Endothelial cell of umbilical vein (primary cell): ENCODE measurements at regions not wholly inside any gene's neighbourhood (a gene's known extent, or its start where the extent isn't known, plus 50 kb on each side); places are given as distances from the start of the nearest gene placed in this dataset.

Source experiments
- CTCF ChIP-seq, 2 donors: IDR thresholded peaks; 1 replicate in 1 of 2; 2 replicates in 1 of 2; pipeline ENCODE4 v1.5.1; 2011; ENCODE audit warnings: low read length in 2 of 2, mild to moderate bottlenecking in 2 of 2, moderate library complexity in 2 of 2, control low read depth in 1 of 2, inconsistent platforms in 1 of 2, low read depth in 1 of 2; ENCODE audit not compliant: insufficient read depth in 1 of 2; ENCODE audit errors: extremely low read depth in 1 of 2
- EZH2 ChIP-seq: IDR thresholded peaks from 2 replicates; pipeline ENCODE4 v1.6.1; 2012; ENCODE audit warnings: borderline replicate concordance, low read depth, mild to moderate bottlenecking, moderate library complexity, low read length, inconsistent platforms; ENCODE audit not compliant: severe bottlenecking
- GATA2 ChIP-seq: IDR thresholded peaks from 2 replicates; pipeline ENCODE4 v1.7.0; 2011; ENCODE audit warnings: low read depth, mild to moderate bottlenecking, moderate library complexity, mixed read lengths, low read length; ENCODE audit not compliant: insufficient read length, insufficient read depth
- MAX ChIP-seq: IDR thresholded peaks from 2 replicates; pipeline ENCODE4 v1.6.1; 2011; ENCODE audit not compliant: insufficient read depth, insufficient read length
- MYC ChIP-seq: IDR thresholded peaks from one replicate; pipeline ENCODE4 v1.6.1; 2011; ENCODE audit warnings: mild to moderate bottlenecking, low read depth, low read length
- POLR2A ChIP-seq: IDR thresholded peaks from 2 replicates; pipeline ENCODE4 v1.6.1; 2012; ENCODE audit warnings: low read depth, mild to moderate bottlenecking, control low read depth, low read length
- POLR2AphosphoS5 ChIP-seq: IDR thresholded peaks from 2 replicates; pipeline ENCODE4 v1.6.1; 2012; ENCODE audit warnings: low read depth, mild to moderate bottlenecking, control low read depth, low read length, moderate library complexity; ENCODE audit not compliant: insufficient read depth

GRCh38 chr6:137999815-138000214, 107.4 kb downstream of the PERP start:
- TF ChIP-seq POLR2A (no peak), MYC (no peak), EZH2 (no peak), CTCF (IDR thresholded peaks at IDR 0.05; ENCODE audit: extremely low read depth in 1 of 2, insufficient read depth in 1 of 2, low read depth in 1 of 2, low read length in 2 of 2) (no peak), POLR2AphosphoS5 (no peak), MAX (no peak), GATA2 (no peak)
